ENCODE measurements at regions not wholly inside any gene's neighbourhood (a gene's known extent, or its start where the extent isn't known, plus 50 kb on each side); places are given as distances from the start of the nearest gene placed in this dataset.
A peak's percentile ranks its signal among the peaks of the same experiment; 100 is the strongest.

DNA sequence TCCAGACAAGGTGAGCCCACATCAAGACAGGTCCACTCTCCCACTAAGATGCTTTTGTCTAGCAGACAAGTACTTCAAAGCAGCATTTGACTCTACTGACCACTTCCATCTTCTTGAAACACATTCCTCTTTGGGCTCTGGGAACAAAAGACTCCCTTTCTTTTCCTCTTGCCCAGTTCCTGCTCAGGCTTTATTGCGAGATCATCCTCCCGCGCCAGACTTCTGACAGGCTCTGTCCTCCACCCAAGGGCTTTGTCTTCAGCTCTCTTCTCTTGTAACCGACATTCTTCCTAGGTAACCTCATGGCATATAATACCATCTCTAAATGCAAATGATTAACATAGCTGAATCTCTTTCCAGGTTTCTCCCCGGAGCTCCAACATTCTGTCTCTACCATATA lies 85.8 kb downstream of the NUDT12 start:
- no peak overlapping the region for H3K4me3 Mint-ChIP-seq
- no peaks in the 10 kb centered on the region for H3K27me3 ChIP-seq (ENCODE audit: control insufficient read depth, insufficient read depth, low read length)
- no peaks in the 10 kb centered on the region for H3K36me3 Mint-ChIP-seq
- no peak overlapping the region for H3K27ac ChIP-seq (ENCODE audit: low read length)
- no peaks in the 10 kb centered on the region for H3K4me1 ChIP-seq (ENCODE audit: control insufficient read depth, insufficient read depth, low read length)
- H3K27ac Mint-ChIP-seq, result no peak overlapping the region
- no peaks in the 10 kb centered on the region for H3K9me3 ChIP-seq (ENCODE audit: control insufficient read depth, insufficient read depth, low read length)
- ATAC-seq (no peak), DNase-seq (no peak)
- no peaks in the 10 kb centered on the region for H3K9me3 Mint-ChIP-seq
- intact Hi-C loops (cut with micrococcal nuclease), result no loop called here
- H3K4me1 Mint-ChIP-seq, result no peaks in the 10 kb centered on the region
- TF ChIP-seq, protein P1, sequence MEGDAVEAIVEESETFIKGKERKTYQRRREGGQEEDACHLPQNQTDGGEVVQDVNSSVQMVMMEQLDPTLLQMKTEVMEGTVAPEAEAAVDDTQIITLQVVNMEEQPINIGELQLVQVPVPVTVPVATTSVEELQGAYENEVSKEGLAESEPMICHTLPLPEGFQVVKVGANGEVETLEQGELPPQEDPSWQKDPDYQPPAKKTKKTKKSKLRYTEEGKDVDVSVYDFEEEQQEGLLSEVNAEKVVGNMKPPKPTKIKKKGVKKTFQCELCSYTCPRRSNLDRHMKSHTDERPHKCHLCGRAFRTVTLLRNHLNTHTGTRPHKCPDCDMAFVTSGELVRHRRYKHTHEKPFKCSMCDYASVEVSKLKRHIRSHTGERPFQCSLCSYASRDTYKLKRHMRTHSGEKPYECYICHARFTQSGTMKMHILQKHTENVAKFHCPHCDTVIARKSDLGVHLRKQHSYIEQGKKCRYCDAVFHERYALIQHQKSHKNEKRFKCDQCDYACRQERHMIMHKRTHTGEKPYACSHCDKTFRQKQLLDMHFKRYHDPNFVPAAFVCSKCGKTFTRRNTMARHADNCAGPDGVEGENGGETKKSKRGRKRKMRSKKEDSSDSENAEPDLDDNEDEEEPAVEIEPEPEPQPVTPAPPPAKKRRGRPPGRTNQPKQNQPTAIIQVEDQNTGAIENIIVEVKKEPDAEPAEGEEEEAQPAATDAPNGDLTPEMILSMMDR (IDR thresholded peaks at IDR 0.05), result no peak
- H3K36me3 ChIP-seq (ENCODE audit: control insufficient read depth, insufficient read depth, low read length), result no peaks in the 10 kb centered on the region
- 95% methylated on average over 5 of the region's 5 CpGs for WGBS (ENCODE audit: insufficient coverage)
- peaks cover 0 to 15% of the 10 kb centered on the region in 2 donors for H3K27me3 Mint-ChIP-seq (ENCODE audit: low read depth in 2 of 2)
- no peak overlapping the region for H3K4me3 ChIP-seq (ENCODE audit: low read length)

DNA sequence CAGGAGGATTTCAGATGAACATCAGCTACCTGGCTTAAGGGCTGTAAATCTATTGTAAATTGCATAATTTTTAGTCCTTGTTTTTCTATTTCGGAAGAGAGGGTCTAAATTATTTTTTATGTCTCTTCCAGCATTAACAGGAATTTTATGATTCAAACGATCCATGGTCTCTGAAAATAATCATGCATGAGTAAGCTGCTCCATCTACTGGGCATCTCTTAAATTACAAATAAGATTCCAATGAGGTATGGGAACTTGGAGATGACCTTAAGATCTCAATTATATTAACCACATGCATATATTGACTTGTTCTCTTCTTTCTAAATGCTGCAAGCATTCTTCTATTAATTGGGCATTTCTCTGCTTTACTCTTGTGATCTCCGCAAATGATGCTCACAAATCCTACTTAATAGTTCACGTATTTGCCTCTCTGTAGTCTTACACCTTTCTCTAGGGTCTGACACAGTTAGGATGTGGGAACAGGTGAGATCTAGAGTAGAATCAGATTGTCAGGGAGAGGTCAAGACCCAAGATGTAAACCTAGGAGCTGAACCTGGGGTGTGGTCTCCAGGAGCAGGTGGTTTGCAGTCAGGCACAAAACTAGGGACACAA lies 86.9 kb downstream of the NUDT12 start:
- Mint-ChIP-seq H3K9me3 (no peaks in the 10 kb centered on the region), H3K36me3 (no peaks in the 10 kb centered on the region), H3K4me1 (no peaks in the 10 kb centered on the region), H3K27ac (no peak overlapping the region), H3K4me3 (no peak overlapping the region), H3K27me3 (ENCODE audit: low read depth in 2 of 2) (peaks cover 0 to 15% of the 10 kb centered on the region in 2 donors)
- Histone ChIP-seq H3K4me3 (ENCODE audit: low read length) (no peak overlapping the region), H3K9me3 (ENCODE audit: control insufficient read depth, insufficient read depth, low read length) (no peaks in the 10 kb centered on the region), H3K4me1 (ENCODE audit: control insufficient read depth, insufficient read depth, low read length) (no peaks in the 10 kb centered on the region), H3K27ac (ENCODE audit: low read length) (no peak overlapping the region), H3K36me3 (ENCODE audit: control insufficient read depth, insufficient read depth, low read length) (no peaks in the 10 kb centered on the region), H3K27me3 (ENCODE audit: control insufficient read depth, insufficient read depth, low read length) (no peaks in the 10 kb centered on the region)
- TF ChIP-seq, protein P1 (IDR thresholded peaks at IDR 0.05), result peak; percentile 53
- ATAC-seq (peak in 1 of 3 donors; percentile 45), DNase-seq (peak in 1 of 2 donors; percentile 53)
- intact Hi-C loops (cut with micrococcal nuclease), result loop anchor here (1.0 kb wide), 1 partner anchor 243 kb away; no protein-coding TSS in a partner anchor
- 89% methylated on average over 2 of the region's 4 CpGs for whole genome bisulfite sequencing (ENCODE audit: insufficient coverage)

DNA sequence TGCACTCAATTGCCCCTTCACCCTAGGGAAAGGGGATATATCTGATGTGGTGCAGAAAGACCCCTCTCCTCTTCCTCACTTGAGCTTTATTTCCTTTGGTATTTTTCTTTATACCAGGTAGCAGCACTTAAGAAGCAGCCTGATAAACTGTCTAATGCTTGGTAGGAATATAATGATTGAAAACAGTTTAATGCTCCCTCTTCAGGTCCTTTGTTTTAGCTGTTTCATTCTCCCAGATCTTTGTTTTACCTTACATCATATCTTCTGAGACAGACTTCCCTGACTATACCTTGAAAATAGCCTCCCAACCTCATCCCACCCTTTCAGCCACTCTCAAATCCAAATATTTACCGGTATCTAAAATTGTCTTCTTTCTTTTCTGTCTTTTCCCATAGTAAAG lies 87.9 kb downstream of the NUDT12 start:
- Mint-ChIP-seq H3K27me3 (ENCODE audit: low read depth in 2 of 2) (peaks cover 0 to 15% of the 10 kb centered on the region in 2 donors), H3K36me3 (no peaks in the 10 kb centered on the region), H3K4me1 (no peaks in the 10 kb centered on the region), H3K9me3 (no peaks in the 10 kb centered on the region), H3K27ac (no peak overlapping the region), H3K4me3 (no peak overlapping the region)
- DNase-seq (no peak), ATAC-seq (no peak)
- intact Hi-C loops (cut with micrococcal nuclease), result loop anchor here (1.0 kb wide), 1 partner anchor 242 kb away; no protein-coding TSS in a partner anchor
- TF ChIP-seq, protein P1 (IDR thresholded peaks at IDR 0.05), result no peak
- Histone ChIP-seq H3K9me3 (ENCODE audit: control insufficient read depth, insufficient read depth, low read length) (no peaks in the 10 kb centered on the region), H3K27me3 (ENCODE audit: control insufficient read depth, insufficient read depth, low read length) (no peaks in the 10 kb centered on the region), H3K4me3 (ENCODE audit: low read length) (no peak overlapping the region), H3K36me3 (ENCODE audit: control insufficient read depth, insufficient read depth, low read length) (no peaks in the 10 kb centered on the region), H3K27ac (ENCODE audit: low read length) (no peak overlapping the region), H3K4me1 (ENCODE audit: control insufficient read depth, insufficient read depth, low read length) (no peaks in the 10 kb centered on the region)
- WGBS (ENCODE audit: insufficient coverage), result 83% methylated on average over 1 of the region's 1 CpG

DNA sequence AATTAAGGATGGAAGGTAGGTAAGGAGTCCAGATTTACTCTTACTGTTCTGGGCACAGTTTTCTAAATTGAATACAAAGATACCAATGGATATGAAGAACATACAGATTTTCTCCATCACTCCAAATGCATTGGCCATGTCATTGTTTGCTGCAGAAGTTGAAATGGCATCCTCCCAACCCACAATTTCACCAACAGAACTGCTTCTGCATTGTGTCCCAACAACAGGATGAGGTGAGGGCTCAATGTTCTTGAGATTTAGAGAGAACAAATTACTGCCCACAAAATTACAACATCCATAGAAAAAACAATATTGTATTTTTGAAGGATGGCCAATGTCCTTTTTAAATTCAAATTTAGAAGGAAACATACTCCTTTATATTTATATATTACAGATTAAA lies 88.9 kb downstream of the NUDT12 start:
- intact Hi-C loops (cut with micrococcal nuclease), result no loop called here
- Histone ChIP-seq H3K27ac (ENCODE audit: low read length) (no peak overlapping the region), H3K36me3 (ENCODE audit: control insufficient read depth, insufficient read depth, low read length) (no peaks in the 10 kb centered on the region), H3K4me1 (ENCODE audit: control insufficient read depth, insufficient read depth, low read length) (no peaks in the 10 kb centered on the region), H3K27me3 (ENCODE audit: control insufficient read depth, insufficient read depth, low read length) (no peaks in the 10 kb centered on the region), H3K4me3 (ENCODE audit: low read length) (no peak overlapping the region), H3K9me3 (ENCODE audit: control insufficient read depth, insufficient read depth, low read length) (no peaks in the 10 kb centered on the region)
- TF ChIP-seq, protein P1 (IDR thresholded peaks at IDR 0.05), result no peak
- Mint-ChIP-seq H3K27me3 (ENCODE audit: low read depth in 2 of 2) (peaks cover 0 to 20% of the 10 kb centered on the region in 2 donors), H3K36me3 (no peaks in the 10 kb centered on the region), H3K27ac (no peak overlapping the region), H3K9me3 (no peaks in the 10 kb centered on the region), H3K4me1 (no peaks in the 10 kb centered on the region), H3K4me3 (no peak overlapping the region)
- ATAC-seq (no peak), DNase-seq (no peak)

Measured in natural killer cell (primary cell).